ENCODE measurements at regions not wholly inside any gene's neighbourhood (a gene's known extent, or its start where the extent isn't known, plus 50 kb on each side); places are given as distances from the start of the nearest gene placed in this dataset.

- H3F3A ChIP-seq (ENCODE audit: insufficient read depth), result no peaks in the 10 kb centered on the region
- H3K9me2 ChIP-seq (replicated peaks; ENCODE audit: insufficient read depth, low read length), result no peaks in the 10 kb centered on the region
- H3K27me3 ChIP-seq (ENCODE audit: low read length), result no peaks in the 10 kb centered on the region
- no peak for TF ChIP-seq CTCF (IDR thresholded peaks at IDR 0.05; ENCODE audit: insufficient read depth, low read length, poor library complexity, severe bottlenecking)
- no peak for TF ChIP-seq EZH2phosphoT487 (conservative IDR thresholded peaks at IDR 0.05; ENCODE audit: low read length)
- no peaks in the 10 kb centered on the region for H3K36me3 ChIP-seq (ENCODE audit: low read length)
- no peak overlapping the region for H3K9ac ChIP-seq (ENCODE audit: low read length)
- no peaks in the 10 kb centered on the region for H3K9me3 ChIP-seq (ENCODE audit: insufficient read depth, low read length)
- no peak overlapping the region for H2AFZ ChIP-seq (ENCODE audit: low read depth, low read length, severe bottlenecking)
- H4K20me1 ChIP-seq (ENCODE audit: low read depth, low read length), result no peaks in the 10 kb centered on the region
- H3K4me2 ChIP-seq (ENCODE audit: low read depth, low read length, poor library complexity, severe bottlenecking), result no peak overlapping the region
- H3K4me3 ChIP-seq (ENCODE audit: insufficient read depth, low read length, poor library complexity, severe bottlenecking), result no peak overlapping the region
- no peaks in the 10 kb centered on the region for H3K79me2 ChIP-seq (ENCODE audit: insufficient read depth, low read length)
- H3K27ac ChIP-seq (ENCODE audit: low read depth, low read length), result no peak overlapping the region
Measured at GRCh38 chr10:88095223-88095721, 231.8 kb downstream of the PTEN start.

GRCh38 chr10:88095778-88096431 is 232.5 kb downstream of the PTEN start:
- no peak overlapping the region for H2AFZ ChIP-seq (ENCODE audit: low read depth, low read length, severe bottlenecking)

GRCh38 chr10:88097092-88097516 is 233.7 kb downstream of the PTEN start:
- Histone ChIP-seq H3F3A (ENCODE audit: insufficient read depth) (no peaks in the 10 kb centered on the region), H2AFZ (ENCODE audit: low read depth, low read length, severe bottlenecking) (no peak overlapping the region), H3K4me2 (ENCODE audit: low read depth, low read length, poor library complexity, severe bottlenecking) (no peak overlapping the region), H3K27me3 (ENCODE audit: low read length) (no peaks in the 10 kb centered on the region), H3K27ac (ENCODE audit: low read depth, low read length) (no peak overlapping the region), H3K9ac (ENCODE audit: low read length) (no peak overlapping the region), H3K79me2 (ENCODE audit: insufficient read depth, low read length) (no peaks in the 10 kb centered on the region), H4K20me1 (ENCODE audit: low read depth, low read length) (no peaks in the 10 kb centered on the region), H3K9me2 (replicated peaks; ENCODE audit: insufficient read depth, low read length) (no peaks in the 10 kb centered on the region), H3K9me3 (ENCODE audit: insufficient read depth, low read length) (no peaks in the 10 kb centered on the region), H3K36me3 (ENCODE audit: low read length) (no peaks in the 10 kb centered on the region), H3K4me3 (ENCODE audit: insufficient read depth, low read length, poor library complexity, severe bottlenecking) (no peak overlapping the region)
- no peak for TF ChIP-seq CTCF (IDR thresholded peaks at IDR 0.05; ENCODE audit: insufficient read depth, low read length, poor library complexity, severe bottlenecking)

More at GRCh38 chr10:88095778-88096431, 232.5 kb downstream of the PTEN start:
- no peaks in the 10 kb centered on the region for H3K79me2 ChIP-seq (ENCODE audit: insufficient read depth, low read length)
- H3K27ac ChIP-seq (ENCODE audit: low read depth, low read length), result no peak overlapping the region
- TF ChIP-seq CTCF (IDR thresholded peaks at IDR 0.05; ENCODE audit: insufficient read depth, low read length, poor library complexity, severe bottlenecking) (no peak), EZH2phosphoT487 (conservative IDR thresholded peaks at IDR 0.05; ENCODE audit: low read length) (no peak)
- no peaks in the 10 kb centered on the region for H3K36me3 ChIP-seq (ENCODE audit: low read length)
- H3F3A ChIP-seq (ENCODE audit: insufficient read depth), result no peaks in the 10 kb centered on the region
- no peaks in the 10 kb centered on the region for H3K9me3 ChIP-seq (ENCODE audit: insufficient read depth, low read length)
- no peaks in the 10 kb centered on the region for H3K27me3 ChIP-seq (ENCODE audit: low read length)
- H4K20me1 ChIP-seq (ENCODE audit: low read depth, low read length), result no peaks in the 10 kb centered on the region
- H3K9me2 ChIP-seq (replicated peaks; ENCODE audit: insufficient read depth, low read length), result no peaks in the 10 kb centered on the region
- H3K9ac ChIP-seq (ENCODE audit: low read length), result no peak overlapping the region
- no peak overlapping the region for H3K4me2 ChIP-seq (ENCODE audit: low read depth, low read length, poor library complexity, severe bottlenecking)
- H3K4me3 ChIP-seq (ENCODE audit: insufficient read depth, low read length, poor library complexity, severe bottlenecking), result no peak overlapping the region

Measured in SU-DHL-6 (cell line).